ENCODE measurements at regions not wholly inside any gene's neighbourhood (a gene's known extent, or its start where the extent isn't known, plus 50 kb on each side); places are given as distances from the start of the nearest gene placed in this dataset.

GRCh38 chr5:113866763-113867162 is 353.3 kb downstream of the YTHDC2 start:
- intact Hi-C loops (cut with micrococcal nuclease) (no loop called here), in situ Hi-C loops (cut with MboI; ENCODE audit: low sequenced_read_pairs) (no loop called here), dilution Hi-C loops (cut with HindIII; ENCODE audit: low sequenced_read_pairs, unreplicated experiment) (no loop called here)
- ChIA-PET POLR2A (ENCODE audit: unreplicated experiment) (no interaction called here), CTCF (interaction anchor here (0.7 to 1.3 kb wide), 2 partner anchors 16 to 29 kb away, joined by 3 read pairs; no protein-coding TSS in a partner anchor)
- Histone ChIP-seq H3K4me1 (ENCODE audit: control insufficient read depth, insufficient read depth, low read length) (no peaks in the 10 kb centered on the region), H3K79me1 (ENCODE audit: low read depth in 1 of 2, low read length in 2 of 2) (no peaks in the 10 kb centered on the region), H2BK120ac (ENCODE audit: low read depth, low read length) (no peak overlapping the region), H3K4me3 (ENCODE audit: insufficient read depth, low read depth, low read length) (no peak overlapping the region), H3K9me1 (ENCODE audit: insufficient read depth, low read length) (no peaks in the 10 kb centered on the region), H3K14ac (replicated peaks; ENCODE audit: low read depth, low read length) (no peak overlapping the region), H3K56ac (ENCODE audit: extremely low read depth, insufficient read depth, low read length) (no peak overlapping the region), H3K23ac (ENCODE audit: low read depth, low read length) (no peak overlapping the region), H4K20me1 (ENCODE audit: insufficient read depth, low read length) (no peaks in the 10 kb centered on the region), H3K27ac (ENCODE audit: insufficient read depth, low read length) (no peak overlapping the region), H2AFZ (replicated peaks; ENCODE audit: low read length, poor library complexity) (no peak overlapping the region), H3K9me3 (ENCODE audit: control insufficient read depth, insufficient read depth, low read length) (no peaks in the 10 kb centered on the region), H3K27me3 (ENCODE audit: control insufficient read depth, insufficient read depth, low read length) (no peaks in the 10 kb centered on the region), H3K18ac (ENCODE audit: low read depth, low read length) (no peak overlapping the region), H3K4ac (ENCODE audit: low read depth, low read length) (no peak overlapping the region), H2AK5ac (ENCODE audit: low read depth, low read length) (no peak overlapping the region), H2BK20ac (ENCODE audit: low read depth, low read length) (no peak overlapping the region), H2AK9ac (replicated peaks; ENCODE audit: low read depth, low read length, poor library complexity) (no peak overlapping the region), H4K8ac (ENCODE audit: low read depth in 2 of 2, low read length in 2 of 2) (no peak overlapping the region), H4K5ac (ENCODE audit: low read depth, low read length) (no peak overlapping the region), H3K4me2 (ENCODE audit: low read depth, low read length) (no peak overlapping the region), H3K36me3 (ENCODE audit: control insufficient read depth, insufficient read depth, low read length) (no peaks in the 10 kb centered on the region), H4K91ac (ENCODE audit: insufficient read depth, low read depth, low read length) (no peak overlapping the region), H3K9ac (ENCODE audit: low read depth, low read length) (no peak overlapping the region), H2BK15ac (ENCODE audit: low read depth, low read length) (no peak overlapping the region), H2BK5ac (ENCODE audit: low read depth, low read length, poor library complexity, severe bottlenecking) (no peak overlapping the region)
- DNase-seq (no peak), ATAC-seq (ENCODE audit: low read depth) (no peak)
- no peak for TF ChIP-seq CEBPB (IDR thresholded peaks at IDR 0.05; ENCODE audit: low read depth, low read length)
- no peak for TF ChIP-seq ELK1 (IDR thresholded peaks at IDR 0.05; ENCODE audit: borderline replicate concordance, low read depth, low read length)
- no peak for TF ChIP-seq BHLHE40 (IDR thresholded peaks at IDR 0.05; ENCODE audit: low read depth, low read length)
- TF ChIP-seq POLR2A (IDR thresholded peaks at IDR 0.05; ENCODE audit: low read depth, low read length) = no peak
- no peak for TF ChIP-seq SMC3 (IDR thresholded peaks at IDR 0.05; ENCODE audit: low read depth, low read length)
- TF ChIP-seq MAZ (IDR thresholded peaks at IDR 0.05; ENCODE audit: borderline replicate concordance, low read depth, low read length) = no peak
- TF ChIP-seq, protein P1, sequence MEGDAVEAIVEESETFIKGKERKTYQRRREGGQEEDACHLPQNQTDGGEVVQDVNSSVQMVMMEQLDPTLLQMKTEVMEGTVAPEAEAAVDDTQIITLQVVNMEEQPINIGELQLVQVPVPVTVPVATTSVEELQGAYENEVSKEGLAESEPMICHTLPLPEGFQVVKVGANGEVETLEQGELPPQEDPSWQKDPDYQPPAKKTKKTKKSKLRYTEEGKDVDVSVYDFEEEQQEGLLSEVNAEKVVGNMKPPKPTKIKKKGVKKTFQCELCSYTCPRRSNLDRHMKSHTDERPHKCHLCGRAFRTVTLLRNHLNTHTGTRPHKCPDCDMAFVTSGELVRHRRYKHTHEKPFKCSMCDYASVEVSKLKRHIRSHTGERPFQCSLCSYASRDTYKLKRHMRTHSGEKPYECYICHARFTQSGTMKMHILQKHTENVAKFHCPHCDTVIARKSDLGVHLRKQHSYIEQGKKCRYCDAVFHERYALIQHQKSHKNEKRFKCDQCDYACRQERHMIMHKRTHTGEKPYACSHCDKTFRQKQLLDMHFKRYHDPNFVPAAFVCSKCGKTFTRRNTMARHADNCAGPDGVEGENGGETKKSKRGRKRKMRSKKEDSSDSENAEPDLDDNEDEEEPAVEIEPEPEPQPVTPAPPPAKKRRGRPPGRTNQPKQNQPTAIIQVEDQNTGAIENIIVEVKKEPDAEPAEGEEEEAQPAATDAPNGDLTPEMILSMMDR (conservative IDR thresholded peaks at IDR 0.05; ENCODE audit: low read depth, low read length) = no peak
- TF ChIP-seq FOS (IDR thresholded peaks at IDR 0.05; ENCODE audit: low read depth, low read length) = no peak
- TF ChIP-seq MXI1 (IDR thresholded peaks at IDR 0.05; ENCODE audit: borderline replicate concordance, low read depth, low read length) = no peak
- TF ChIP-seq, protein P2, sequence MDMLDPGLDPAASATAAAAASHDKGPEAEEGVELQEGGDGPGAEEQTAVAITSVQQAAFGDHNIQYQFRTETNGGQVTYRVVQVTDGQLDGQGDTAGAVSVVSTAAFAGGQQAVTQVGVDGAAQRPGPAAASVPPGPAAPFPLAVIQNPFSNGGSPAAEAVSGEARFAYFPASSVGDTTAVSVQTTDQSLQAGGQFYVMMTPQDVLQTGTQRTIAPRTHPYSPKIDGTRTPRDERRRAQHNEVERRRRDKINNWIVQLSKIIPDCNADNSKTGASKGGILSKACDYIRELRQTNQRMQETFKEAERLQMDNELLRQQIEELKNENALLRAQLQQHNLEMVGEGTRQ (IDR thresholded peaks at IDR 0.05; ENCODE audit: low read depth, low read length) = no peak
- TF ChIP-seq RCOR1 (IDR thresholded peaks at IDR 0.05; ENCODE audit: insufficient replicate concordance, low read length) = no peak
- TF ChIP-seq RAD21 (IDR thresholded peaks at IDR 0.05; ENCODE audit: low read length) = no peak
- no peak for TF ChIP-seq MAFK (IDR thresholded peaks at IDR 0.05; ENCODE audit: low read depth, low read length)
- TF ChIP-seq CHD1 (IDR thresholded peaks at IDR 0.05; ENCODE audit: low read depth, low read length) = no peak
- no peak for TF ChIP-seq NFE2L2 (IDR thresholded peaks at IDR 0.05; ENCODE audit: low read depth, low read length)
- no peak for TF ChIP-seq RFX5 (IDR thresholded peaks at IDR 0.05; ENCODE audit: low read depth, low read length)
- no TSS peak for BruUV-seq (replicated peaks)
